ENCODE measurements at regions not wholly inside any gene's neighbourhood (a gene's known extent, or its start where the extent isn't known, plus 50 kb on each side); places are given as distances from the start of the nearest gene placed in this dataset.

DNA sequence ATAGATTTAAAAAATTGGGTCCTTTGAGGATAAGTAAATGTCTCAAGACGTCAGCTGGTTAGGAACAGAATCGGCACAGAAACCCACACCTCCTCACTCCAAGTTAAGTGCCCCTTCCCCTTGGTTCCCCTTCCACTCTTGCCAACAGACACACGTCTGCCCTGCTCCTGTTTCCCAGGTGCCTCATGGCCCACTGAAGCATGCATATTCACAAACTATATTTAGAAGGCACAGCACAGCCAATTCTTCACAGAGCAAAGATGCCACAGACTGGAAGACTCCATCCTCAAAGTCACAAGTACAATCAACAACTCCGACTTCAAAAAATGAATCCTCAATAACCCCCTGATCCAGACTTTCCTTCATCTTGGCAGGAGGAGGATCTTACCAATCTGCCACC lies 295.4 kb upstream of the NR2F2 start:
- Histone ChIP-seq H3K27ac (ENCODE audit: low read depth, low read length) (no peak overlapping the region), H3K4me1 (ENCODE audit: insufficient read depth, low read length) (no peaks in the 10 kb centered on the region), H3K9me3 (ENCODE audit: control insufficient read depth in 1 of 2, low read length in 2 of 2) (no peaks in the 10 kb centered on the region), H3K36me3 (ENCODE audit: insufficient read depth, low read length) (no peaks in the 10 kb centered on the region), H3K4me3 (ENCODE audit: low read length in 2 of 2) (no peak overlapping the region), H3K27me3 (ENCODE audit: insufficient read depth, low read length) (no peaks in the 10 kb centered on the region)
- intact Hi-C loops (cut with micrococcal nuclease): no loop called here
- peaks cover 0 to 1% (median 0%) of the 10 kb centered on the region in 4 donors for H3K4me1 Mint-ChIP-seq
- ChIA-PET CTCF (ENCODE audit: partially characterized antibody) (interaction anchor here (1.3 kb wide), 1 partner anchor 12 kb away, joined by 3 read pairs; no protein-coding TSS in a partner anchor), POLR2A (ENCODE audit: partially characterized antibody) (no interaction called here)
- no peak for DNase-seq
- peaks cover 3 to 6% of the 10 kb centered on the region in 2 donors for H3K27me3 Mint-ChIP-seq
- no peak overlapping the region for H3K4me3 Mint-ChIP-seq
- no peaks in the 10 kb centered on the region for H3K36me3 Mint-ChIP-seq
- H3K9me3 Mint-ChIP-seq: peaks cover 0 to 8% (median under 1%) of the 10 kb centered on the region in 8 donors
- H3K27ac Mint-ChIP-seq: peak overlapping the region in 1 of 7 donors; percentile 64

DNA sequence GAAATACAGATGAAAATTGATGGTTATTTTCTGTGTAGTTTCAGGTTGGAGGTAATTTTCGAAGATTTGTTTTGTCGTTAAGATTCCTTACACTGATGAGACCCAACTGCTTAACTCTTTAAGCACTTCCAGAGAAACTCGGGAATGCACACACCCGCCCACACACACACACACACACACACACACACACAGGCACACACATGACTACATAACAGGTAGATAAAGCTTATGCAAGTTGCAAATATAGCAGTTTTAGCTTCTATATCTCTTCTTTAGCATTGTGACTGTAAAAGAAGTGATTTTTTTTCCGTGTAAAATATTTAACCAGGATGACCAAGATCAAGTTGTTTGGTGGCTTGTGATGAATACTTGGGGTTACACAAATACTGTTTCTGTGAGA lies 294.9 kb upstream of the NR2F2 start:
- no peak overlapping the region for H3K27ac ChIP-seq (ENCODE audit: low read depth, low read length)
- no peak overlapping the region for H3K4me3 ChIP-seq (ENCODE audit: low read length in 2 of 2)
- Mint-ChIP-seq H3K27me3 (peaks cover 3 to 9% of the 10 kb centered on the region in 2 donors), H3K9me3 (peaks cover 0 to 8% (median under 1%) of the 10 kb centered on the region in 8 donors), H3K4me1 (peaks cover 0 to 1% (median 0%) of the 10 kb centered on the region in 4 donors), H3K36me3 (no peaks in the 10 kb centered on the region), H3K4me3 (peak overlapping the region in 1 of 8 donors; percentile 7), H3K27ac (no peak overlapping the region)
- ChIA-PET POLR2A (ENCODE audit: partially characterized antibody) (no interaction called here), CTCF (ENCODE audit: partially characterized antibody) (interaction anchor here (1.3 kb wide), 1 partner anchor 13 kb away, joined by 3 read pairs; no protein-coding TSS in a partner anchor)
- no peaks in the 10 kb centered on the region for H3K36me3 ChIP-seq (ENCODE audit: insufficient read depth, low read length)
- H3K9me3 ChIP-seq (ENCODE audit: control insufficient read depth in 1 of 2, low read length in 2 of 2): no peaks in the 10 kb centered on the region
- no peaks in the 10 kb centered on the region for H3K4me1 ChIP-seq (ENCODE audit: insufficient read depth, low read length)
- H3K27me3 ChIP-seq (ENCODE audit: insufficient read depth, low read length): no peaks in the 10 kb centered on the region
- intact Hi-C loops (cut with micrococcal nuclease): no loop called here
- no peak for DNase-seq

DNA sequence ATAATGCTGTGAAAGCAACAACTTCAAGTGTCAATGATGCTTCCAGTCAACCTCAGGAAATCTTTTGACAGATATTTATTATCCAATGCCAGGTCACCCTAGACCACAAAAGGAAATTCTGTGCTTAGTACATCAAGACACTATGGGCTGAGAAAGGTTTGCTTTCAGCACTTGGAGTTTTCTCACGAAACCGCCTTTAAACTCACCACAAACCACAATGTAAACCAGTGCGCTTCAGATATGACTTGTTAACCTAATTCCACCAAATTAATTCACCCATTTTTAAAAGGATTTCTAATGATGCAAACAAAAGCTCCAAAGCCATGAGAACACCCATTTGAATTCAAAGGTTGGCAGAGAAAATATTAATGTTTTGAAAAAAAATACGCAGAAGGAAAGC lies 292.9 kb upstream of the NR2F2 start:
- no peak overlapping the region for H3K4me3 ChIP-seq (ENCODE audit: low read length in 2 of 2)
- H3K27ac Mint-ChIP-seq: no peak overlapping the region
- H3K4me1 ChIP-seq (ENCODE audit: insufficient read depth, low read length): no peaks in the 10 kb centered on the region
- no peaks in the 10 kb centered on the region for H3K36me3 Mint-ChIP-seq
- H3K36me3 ChIP-seq (ENCODE audit: insufficient read depth, low read length): no peaks in the 10 kb centered on the region
- H3K27me3 Mint-ChIP-seq: peaks cover 7 to 9% of the 10 kb centered on the region in 2 donors
- no peaks in the 10 kb centered on the region for H3K9me3 ChIP-seq (ENCODE audit: control insufficient read depth in 1 of 2, low read length in 2 of 2)
- no peak overlapping the region for H3K27ac ChIP-seq (ENCODE audit: low read depth, low read length)
- POLR2A ChIA-PET (ENCODE audit: partially characterized antibody): no interaction called here
- no peak overlapping the region for H3K4me3 Mint-ChIP-seq
- CTCF ChIA-PET (ENCODE audit: partially characterized antibody): no interaction called here
- intact Hi-C loops (cut with micrococcal nuclease): no loop called here
- H3K4me1 Mint-ChIP-seq: peaks cover 0 to 1% (median 0%) of the 10 kb centered on the region in 4 donors
- DNase-seq: no peak
- H3K27me3 ChIP-seq (ENCODE audit: insufficient read depth, low read length): no peaks in the 10 kb centered on the region
- H3K9me3 Mint-ChIP-seq: peaks cover 0 to 5% (median under 1%) of the 10 kb centered on the region in 8 donors

DNA sequence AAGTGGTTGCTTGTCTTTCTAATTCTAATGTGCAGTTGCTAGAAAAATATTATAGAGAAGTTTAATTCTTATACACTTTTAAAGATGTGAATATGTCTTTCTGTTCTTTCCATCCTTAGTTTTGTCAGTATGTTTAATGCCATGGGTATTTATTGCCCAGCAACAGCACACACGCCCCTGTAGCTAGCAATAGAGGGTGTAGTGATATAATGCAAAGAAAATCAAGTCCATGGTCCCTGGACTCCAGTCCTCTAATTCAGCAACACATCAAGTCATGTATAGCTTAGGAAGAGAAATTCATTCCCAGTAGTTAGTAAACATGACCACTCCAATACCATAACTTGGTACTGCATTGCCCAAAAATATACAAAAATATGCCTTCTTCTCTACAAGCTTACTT lies 292.4 kb upstream of the NR2F2 start:
- H3K27me3 ChIP-seq (ENCODE audit: insufficient read depth, low read length): no peaks in the 10 kb centered on the region
- no peak for DNase-seq
- intact Hi-C loops (cut with micrococcal nuclease): no loop called here
- ChIA-PET CTCF (ENCODE audit: partially characterized antibody) (interaction anchor here (1.7 kb wide), 1 partner anchor 15 kb away, joined by 5 read pairs; no protein-coding TSS in a partner anchor), POLR2A (ENCODE audit: partially characterized antibody) (no interaction called here)
- no peak overlapping the region for H3K27ac ChIP-seq (ENCODE audit: low read depth, low read length)
- no peaks in the 10 kb centered on the region for H3K36me3 Mint-ChIP-seq
- no peaks in the 10 kb centered on the region for H3K4me1 ChIP-seq (ENCODE audit: insufficient read depth, low read length)
- peaks cover 0 to 5% (median under 1%) of the 10 kb centered on the region in 8 donors for H3K9me3 Mint-ChIP-seq
- no peaks in the 10 kb centered on the region for H3K36me3 ChIP-seq (ENCODE audit: insufficient read depth, low read length)
- no peak overlapping the region for H3K4me3 Mint-ChIP-seq
- H3K4me3 ChIP-seq (ENCODE audit: low read length in 2 of 2): no peak overlapping the region
- H3K4me1 Mint-ChIP-seq: peaks cover 0 to 1% (median 0%) of the 10 kb centered on the region in 4 donors
- peaks cover 7 to 9% of the 10 kb centered on the region in 2 donors for H3K27me3 Mint-ChIP-seq
- H3K27ac Mint-ChIP-seq: no peak overlapping the region
- H3K9me3 ChIP-seq (ENCODE audit: control insufficient read depth in 1 of 2, low read length in 2 of 2): no peaks in the 10 kb centered on the region

DNA sequence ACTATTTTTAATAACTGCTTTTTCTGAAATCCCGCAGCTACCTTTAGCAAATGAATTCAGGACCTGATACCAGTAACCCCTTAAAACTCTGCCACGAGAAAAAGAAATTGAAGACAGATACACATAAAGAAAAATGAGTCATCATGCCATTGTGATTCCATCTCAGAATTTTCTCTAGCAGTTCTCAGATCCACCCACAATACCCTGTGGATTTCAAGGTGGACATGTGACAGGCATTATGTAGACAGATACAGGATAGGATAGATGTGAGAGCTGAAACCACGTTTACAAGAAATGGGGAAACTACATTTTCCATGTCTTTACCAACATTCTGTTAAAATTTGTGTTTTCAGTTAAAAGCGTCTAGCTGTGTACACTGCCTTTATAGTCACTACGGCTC lies 291.9 kb upstream of the NR2F2 start:
- intact Hi-C loops (cut with micrococcal nuclease): no loop called here
- no peak overlapping the region for H3K27ac ChIP-seq (ENCODE audit: low read depth, low read length)
- H3K4me1 Mint-ChIP-seq: peaks cover 0 to 1% (median 0%) of the 10 kb centered on the region in 4 donors
- no peak overlapping the region for H3K4me3 Mint-ChIP-seq
- no peak overlapping the region for H3K27ac Mint-ChIP-seq
- peaks cover 0 to 5% (median under 1%) of the 10 kb centered on the region in 8 donors for H3K9me3 Mint-ChIP-seq
- no peaks in the 10 kb centered on the region for H3K36me3 Mint-ChIP-seq
- no peaks in the 10 kb centered on the region for H3K9me3 ChIP-seq (ENCODE audit: control insufficient read depth in 1 of 2, low read length in 2 of 2)
- no peak for DNase-seq
- peaks cover 7 to 9% of the 10 kb centered on the region in 2 donors for H3K27me3 Mint-ChIP-seq
- no peaks in the 10 kb centered on the region for H3K36me3 ChIP-seq (ENCODE audit: insufficient read depth, low read length)
- ChIA-PET POLR2A (ENCODE audit: partially characterized antibody) (no interaction called here), CTCF (ENCODE audit: partially characterized antibody) (interaction anchor here (1.7 kb wide), 1 partner anchor 15 kb away, joined by 5 read pairs; no protein-coding TSS in a partner anchor)
- no peaks in the 10 kb centered on the region for H3K4me1 ChIP-seq (ENCODE audit: insufficient read depth, low read length)
- no peak overlapping the region for H3K4me3 ChIP-seq (ENCODE audit: low read length in 2 of 2)
- no peaks in the 10 kb centered on the region for H3K27me3 ChIP-seq (ENCODE audit: insufficient read depth, low read length)

DNA sequence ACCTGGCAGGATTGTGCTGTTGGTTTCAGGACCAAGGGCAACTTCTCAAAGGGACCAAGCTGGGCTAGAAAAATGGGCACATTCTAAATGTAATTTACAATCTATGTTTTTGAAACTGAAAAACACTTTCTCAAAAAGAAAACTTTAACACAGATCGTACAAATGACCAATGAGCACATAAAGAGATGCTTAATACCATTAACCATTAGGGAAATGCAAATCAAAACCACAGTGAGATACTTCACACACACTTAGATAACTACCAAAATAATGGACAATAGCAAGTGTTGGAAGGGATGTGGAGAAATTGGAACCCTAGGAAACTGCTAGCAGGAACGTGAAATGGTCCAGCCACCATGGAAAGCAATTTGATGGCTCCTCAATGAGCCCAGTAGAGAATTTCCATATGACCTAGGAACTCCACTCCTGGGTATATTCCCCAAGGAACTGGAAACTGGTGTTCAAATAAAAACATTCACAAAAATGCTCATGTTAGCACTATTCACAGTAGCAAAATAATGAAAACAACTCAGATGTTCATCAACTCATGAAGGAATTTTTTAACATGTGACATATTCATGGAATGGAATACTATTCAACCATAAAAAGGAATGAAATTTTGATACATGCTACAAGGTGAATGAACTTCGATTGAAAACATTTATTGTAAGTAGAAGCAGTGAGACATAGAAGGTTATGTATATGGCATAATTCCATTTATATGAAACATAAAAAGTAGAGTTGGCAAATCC lies 288.3 kb upstream of the NR2F2 start:
- no peak overlapping the region for H3K27ac ChIP-seq (ENCODE audit: low read depth, low read length)
- no peak for DNase-seq
- no peak overlapping the region for H3K4me3 ChIP-seq (ENCODE audit: low read length in 2 of 2)
- peaks cover 0 to 1% (median 0%) of the 10 kb centered on the region in 4 donors for H3K4me1 Mint-ChIP-seq
- H3K4me3 Mint-ChIP-seq: no peak overlapping the region
- H3K36me3 ChIP-seq (ENCODE audit: insufficient read depth, low read length): no peaks in the 10 kb centered on the region
- no peak overlapping the region for H3K27ac Mint-ChIP-seq
- H3K36me3 Mint-ChIP-seq: no peaks in the 10 kb centered on the region
- peaks cover 0 to 4% (median 0%) of the 10 kb centered on the region in 8 donors for H3K9me3 Mint-ChIP-seq
- ChIA-PET POLR2A (ENCODE audit: partially characterized antibody) (no interaction called here), CTCF (ENCODE audit: partially characterized antibody) (no interaction called here)
- H3K27me3 Mint-ChIP-seq: peaks cover 3 to 8% of the 10 kb centered on the region in 2 donors
- intact Hi-C loops (cut with micrococcal nuclease): no loop called here
- H3K9me3 ChIP-seq (ENCODE audit: control insufficient read depth in 1 of 2, low read length in 2 of 2): no peaks in the 10 kb centered on the region
- no peaks in the 10 kb centered on the region for H3K4me1 ChIP-seq (ENCODE audit: insufficient read depth, low read length)
- no peaks in the 10 kb centered on the region for H3K27me3 ChIP-seq (ENCODE audit: insufficient read depth, low read length)

DNA sequence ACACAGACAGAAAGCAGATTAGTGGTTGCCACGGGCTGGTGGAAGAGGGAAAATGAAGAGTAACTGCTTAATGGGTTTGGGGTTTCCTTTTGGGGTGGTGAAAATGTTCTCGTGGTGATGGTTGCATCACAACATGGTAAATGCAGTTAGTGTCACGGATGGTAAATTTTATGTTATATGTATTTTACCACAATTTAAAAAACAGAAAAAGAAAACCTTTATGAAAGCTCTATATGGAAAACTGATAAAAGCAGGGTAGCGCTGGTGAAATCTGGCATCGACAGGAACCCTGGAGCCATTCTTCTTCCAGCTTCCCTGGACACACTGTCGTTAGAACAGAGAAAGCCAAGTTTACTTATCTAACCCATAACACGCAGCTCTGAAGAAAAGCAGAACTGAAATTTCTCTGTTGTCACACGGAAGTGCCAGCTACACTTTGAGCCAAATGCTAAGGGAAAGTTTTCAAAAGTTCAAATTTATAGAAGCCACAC lies 287.7 kb upstream of the NR2F2 start:
- Mint-ChIP-seq H3K27ac (no peak overlapping the region), H3K4me1 (peaks cover 0 to 1% (median 0%) of the 10 kb centered on the region in 4 donors), H3K27me3 (peaks cover 3 to 8% of the 10 kb centered on the region in 2 donors), H3K9me3 (peaks cover 0 to 4% (median 0%) of the 10 kb centered on the region in 8 donors), H3K4me3 (no peak overlapping the region), H3K36me3 (no peaks in the 10 kb centered on the region)
- intact Hi-C loops (cut with micrococcal nuclease): no loop called here
- Histone ChIP-seq H3K27ac (ENCODE audit: low read depth, low read length) (no peak overlapping the region), H3K4me3 (ENCODE audit: low read length in 2 of 2) (no peak overlapping the region), H3K36me3 (ENCODE audit: insufficient read depth, low read length) (no peaks in the 10 kb centered on the region), H3K4me1 (ENCODE audit: insufficient read depth, low read length) (no peaks in the 10 kb centered on the region), H3K9me3 (ENCODE audit: control insufficient read depth in 1 of 2, low read length in 2 of 2) (no peaks in the 10 kb centered on the region), H3K27me3 (ENCODE audit: insufficient read depth, low read length) (no peaks in the 10 kb centered on the region)
- ChIA-PET POLR2A (ENCODE audit: partially characterized antibody) (no interaction called here), CTCF (ENCODE audit: partially characterized antibody) (no interaction called here)
- DNase-seq: no peak

Measured in CD4-positive, alpha-beta memory T cell (primary cell).